Breast epithelium (tissue), 4 donors: ENCODE measurements at regions not wholly inside any gene's neighbourhood (a gene's known extent, or its start where the extent isn't known, plus 50 kb on each side); places are given as distances from the start of the nearest gene placed in this dataset.

Experiments
- DNase-seq, 2 donors: peaks; one replicate each; pipeline ENCODE4 v3.0.0-alpha.2; 2019; ENCODE audit warnings: low spot score in 2 of 2
- H3K27ac ChIP-seq, 2 donors: fragments of 200-600 bp; sonication (generic) in 1 of 2; one replicate each; pipeline ENCODE4 v1.5.1; 2016 to 2019; ENCODE audit warnings: mild to moderate bottlenecking in 1 of 2
- H3K27me3 ChIP-seq, 2 donors: fragments of 200-600 bp; sonication (generic) in 1 of 2; one replicate each; pipeline versions ENCODE4 v1.5.1 to v1.6.0; 2017 to 2019; ENCODE audit warnings: control low read depth in 1 of 2, mild to moderate bottlenecking in 1 of 2
- H3K36me3 ChIP-seq: fragments of 200-600 bp; one replicate; pipeline ENCODE4 v1.5.1; 2019
- H3K4me1 ChIP-seq, 2 donors: fragments of 200-600 bp; sonication (generic); one replicate each; pipeline ENCODE4 v1.5.1; 2016 to 2019; ENCODE audit warnings: control low read depth in 1 of 2
- H3K4me3 ChIP-seq, 3 donors: fragments of 200-600 bp; sonication (generic); 1 replicate in 2 of 3; 2 replicates in 1 of 3; pipeline ENCODE4 v1.5.1; 2016 to 2019; ENCODE audit warnings: mild to moderate bottlenecking in 3 of 3, moderate library complexity in 2 of 3
- H3K9me3 ChIP-seq, 2 donors: fragments of 200-600 bp; sonication (generic) in 1 of 2; one replicate each; pipeline ENCODE4 v1.5.1; 2016 to 2019; ENCODE audit warnings: control low read depth in 1 of 2
- POLR2A ChIP-seq: fragments of 450-650 bp; IDR thresholded peaks from one replicate; pipeline ENCODE4 v1.6.1; 2016; ENCODE audit warnings: antibody characterized with exemption, mild to moderate bottlenecking, moderate library complexity
- POLR2AphosphoS5 ChIP-seq, 3 donors: sonication (generic); formaldehyde crosslinking; IDR thresholded peaks; one replicate each; pipeline ENCODE4 v1.6.1; 2017; ENCODE audit warnings: antibody characterized with exemption in 3 of 3
- intact Hi-C: fragments of 100-400 bp; cut with DNase I; formaldehyde crosslinking; loops from one replicate; pipeline ENCODE4 v1.15.1; 2023; ENCODE audit warnings: low total_unique reads
- TF ChIP-seq, protein P1 (sequence below), 3 donors: fragments of 450-650 bp; IDR thresholded peaks; one replicate each; pipeline ENCODE4 v1.5.1; 2016 to 2017; ENCODE audit warnings: antibody characterized with exemption in 3 of 3, mild to moderate bottlenecking in 3 of 3, moderate library complexity in 3 of 3

GRCh38 chr5:2272755-2273154, 390.0 kb upstream of the IRX4 start:
- intact Hi-C loops: no loop called here
- TF ChIP-seq POLR2A (no peak), POLR2AphosphoS5 (IDR thresholded peaks at IDR 0.05) (no peak)
- TF ChIP-seq, protein P1, sequence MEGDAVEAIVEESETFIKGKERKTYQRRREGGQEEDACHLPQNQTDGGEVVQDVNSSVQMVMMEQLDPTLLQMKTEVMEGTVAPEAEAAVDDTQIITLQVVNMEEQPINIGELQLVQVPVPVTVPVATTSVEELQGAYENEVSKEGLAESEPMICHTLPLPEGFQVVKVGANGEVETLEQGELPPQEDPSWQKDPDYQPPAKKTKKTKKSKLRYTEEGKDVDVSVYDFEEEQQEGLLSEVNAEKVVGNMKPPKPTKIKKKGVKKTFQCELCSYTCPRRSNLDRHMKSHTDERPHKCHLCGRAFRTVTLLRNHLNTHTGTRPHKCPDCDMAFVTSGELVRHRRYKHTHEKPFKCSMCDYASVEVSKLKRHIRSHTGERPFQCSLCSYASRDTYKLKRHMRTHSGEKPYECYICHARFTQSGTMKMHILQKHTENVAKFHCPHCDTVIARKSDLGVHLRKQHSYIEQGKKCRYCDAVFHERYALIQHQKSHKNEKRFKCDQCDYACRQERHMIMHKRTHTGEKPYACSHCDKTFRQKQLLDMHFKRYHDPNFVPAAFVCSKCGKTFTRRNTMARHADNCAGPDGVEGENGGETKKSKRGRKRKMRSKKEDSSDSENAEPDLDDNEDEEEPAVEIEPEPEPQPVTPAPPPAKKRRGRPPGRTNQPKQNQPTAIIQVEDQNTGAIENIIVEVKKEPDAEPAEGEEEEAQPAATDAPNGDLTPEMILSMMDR (IDR thresholded peaks at IDR 0.05): no peak
- H3K4me3 ChIP-seq: no peak overlapping the region
- H3K27ac ChIP-seq: no peak overlapping the region
- no peaks in the 10 kb centered on the region for H3K4me1 ChIP-seq
- no peaks in the 10 kb centered on the region for H3K9me3 ChIP-seq
- H3K27me3 ChIP-seq: no peaks in the 10 kb centered on the region
- no peak for DNase-seq
- no peaks in the 10 kb centered on the region for H3K36me3 ChIP-seq

- Histone ChIP-seq H3K9me3 (no peaks in the 10 kb centered on the region), H3K36me3 (no peaks in the 10 kb centered on the region), H3K4me3 (no peak overlapping the region), H3K27ac (no peak overlapping the region), H3K4me1 (no peaks in the 10 kb centered on the region), H3K27me3 (no peaks in the 10 kb centered on the region)
- DNase-seq: no peak
- no peak for TF ChIP-seq POLR2A
- no peak for TF ChIP-seq POLR2AphosphoS5 (IDR thresholded peaks at IDR 0.05)
- TF ChIP-seq, protein P1 (IDR thresholded peaks at IDR 0.05): no peak
- intact Hi-C loops: no loop called here
Observed at GRCh38 chr5:2272039-2272438, 389.3 kb upstream of the IRX4 start.

GRCh38 chr5:2271316-2271715, 388.6 kb upstream of the IRX4 start:
- Histone ChIP-seq H3K4me1 (no peaks in the 10 kb centered on the region), H3K36me3 (no peaks in the 10 kb centered on the region), H3K4me3 (no peak overlapping the region), H3K27me3 (no peaks in the 10 kb centered on the region), H3K27ac (no peak overlapping the region), H3K9me3 (no peaks in the 10 kb centered on the region)
- no peak for DNase-seq
- TF ChIP-seq POLR2AphosphoS5 (IDR thresholded peaks at IDR 0.05) (no peak), POLR2A (no peak)
- TF ChIP-seq, protein P1 (IDR thresholded peaks at IDR 0.05): no peak
- intact Hi-C loops: no loop called here

DNA sequence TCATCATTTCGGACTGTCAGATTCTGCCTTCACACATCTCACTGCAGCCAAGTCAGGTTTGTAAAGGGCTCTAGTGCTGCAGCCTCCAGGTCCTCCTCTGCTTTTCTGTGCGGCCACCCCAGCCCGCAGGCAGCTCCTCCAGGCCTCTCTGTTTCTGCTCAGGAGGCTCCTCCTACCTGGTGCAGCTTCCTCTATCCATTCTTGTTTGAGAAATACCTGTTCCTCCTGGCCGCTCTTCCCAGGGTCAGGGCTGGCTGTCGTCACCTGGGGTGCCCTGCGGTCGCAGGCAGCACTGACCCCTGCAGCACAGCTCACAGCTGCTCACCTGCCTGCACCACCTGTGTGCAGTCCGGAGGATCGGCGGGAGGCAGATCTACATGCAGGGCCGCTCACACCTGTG, 387.7 kb upstream of the IRX4 start:
- Histone ChIP-seq H3K27ac (no peak overlapping the region), H3K36me3 (no peaks in the 10 kb centered on the region), H3K4me3 (no peak overlapping the region), H3K9me3 (no peaks in the 10 kb centered on the region), H3K27me3 (no peaks in the 10 kb centered on the region), H3K4me1 (no peaks in the 10 kb centered on the region)
- TF ChIP-seq, protein P1 (IDR thresholded peaks at IDR 0.05): no peak
- TF ChIP-seq POLR2A: no peak
- no peak for TF ChIP-seq POLR2AphosphoS5 (IDR thresholded peaks at IDR 0.05)
- intact Hi-C loops: no loop called here
- no peak for DNase-seq

- no peak for DNase-seq
Observed at GRCh38 chr5:2269656-2270055, 386.9 kb upstream of the IRX4 start.

More at GRCh38 chr5:2269656-2270055, 386.9 kb upstream of the IRX4 start:
- Histone ChIP-seq H3K4me3 (no peak overlapping the region), H3K9me3 (peaks cover 0 to under 1% of the 10 kb centered on the region in 2 donors), H3K27ac (no peak overlapping the region), H3K4me1 (no peaks in the 10 kb centered on the region), H3K36me3 (no peaks in the 10 kb centered on the region), H3K27me3 (no peaks in the 10 kb centered on the region)
- intact Hi-C loops: no loop called here
- TF ChIP-seq POLR2AphosphoS5 (IDR thresholded peaks at IDR 0.05) (no peak), POLR2A (no peak)
- TF ChIP-seq, protein P1 (IDR thresholded peaks at IDR 0.05): no peak
